ENCODE measurements at regions not wholly inside any gene's neighbourhood (a gene's known extent, or its start where the extent isn't known, plus 50 kb on each side); places are given as distances from the start of the nearest gene placed in this dataset.

GRCh38 chr5:39670955-39671354 is 246.2 kb upstream of the DAB2 start:
- no peak for TF ChIP-seq CTCF (IDR thresholded peaks at IDR 0.05)
- no peak for TF ChIP-seq CHD2 (IDR thresholded peaks at IDR 0.05; ENCODE audit: low read length, partially characterized antibody)
- TF ChIP-seq HEYL (CRISPR knock-in tag; IDR thresholded peaks at IDR 0.05) = no peak
